CD4-positive, alpha-beta T cell (primary cell): ENCODE measurements at regions not wholly inside any gene's neighbourhood (a gene's known extent, or its start where the extent isn't known, plus 50 kb on each side); places are given as distances from the start of the nearest gene placed in this dataset.

Experiments used
- ATAC-seq: fragments of 200-7000 bp; cut with Tn5 transposase; one replicate; pipeline ENCODE4 v1.10.0; 2022; ENCODE audit warnings: mild to moderate bottlenecking; ENCODE audit not compliant: poor library complexity
- CTCF ChIA-PET: fragments of 350-600 bp; sonication (Branson Sonifier 250); formaldehyde crosslinking; loops from one replicate; lab custom pipeline; 2021; ENCODE audit warnings: antibody characterized with exemption, inconsistent platforms; lab: Charles Lee
- POLR2A ChIA-PET: fragments of 350-600 bp; sonication (Branson Sonifier 250); formaldehyde crosslinking; loops from one replicate; lab custom pipeline; 2021; ENCODE audit warnings: antibody characterized with exemption, inconsistent platforms; lab: Charles Lee
- DNase-seq, 14 experiments: peaks; one replicate each; pipeline ENCODE4 v3.0.0-alpha.2; 2013 to 2020; ENCODE audit warnings: mixed read lengths in 2 of 14
- H3K27ac ChIP-seq, 2 donors: one replicate each; pipeline versions ENCODE4 v1.5.1 to v1.7.0; 2013; ENCODE audit warnings: low read length in 2 of 2, low read depth in 1 of 2, mild to moderate bottlenecking in 1 of 2
- H3K27me3 ChIP-seq, 2 experiments: 1 replicate in 1 of 2; 2 replicates in 1 of 2; pipeline versions ENCODE4 v1.6.1 to v1.7.0; 2013; ENCODE audit warnings: low read length in 2 of 2, control low read depth in 1 of 2, mild to moderate bottlenecking in 1 of 2, moderate library complexity in 1 of 2; ENCODE audit not compliant: insufficient read depth in 2 of 2, control insufficient read depth in 1 of 2
- H3K36me3 ChIP-seq: one replicate; pipeline ENCODE4 v1.6.1; 2013; ENCODE audit warnings: low read length, control low read depth; ENCODE audit not compliant: insufficient read depth
- H3K4me1 ChIP-seq: one replicate; pipeline ENCODE4 v1.6.1; 2013; ENCODE audit warnings: low read length, control low read depth; ENCODE audit not compliant: insufficient read depth
- H3K4me3 ChIP-seq: one replicate; pipeline ENCODE4 v1.5.1; 2013; ENCODE audit warnings: mild to moderate bottlenecking, low read length, moderate library complexity
- H3K9me3 ChIP-seq, 2 experiments: 1 replicate in 1 of 2; 2 replicates in 1 of 2; pipeline versions ENCODE4 v1.6.1 to v1.7.0; 2013; ENCODE audit warnings: low read length in 2 of 2, mild to moderate bottlenecking in 2 of 2, control low read depth in 1 of 2, moderate library complexity in 1 of 2; ENCODE audit not compliant: control insufficient read depth in 1 of 2, insufficient read depth in 1 of 2
- H3K27ac Mint-ChIP-seq: one replicate; pipeline ENCODE4 v1.8.0; 2020; ENCODE audit warnings: mixed read lengths
- H3K27me3 Mint-ChIP-seq: one replicate; pipeline ENCODE4 v1.8.0; 2021; ENCODE audit warnings: mixed read lengths
- H3K36me3 Mint-ChIP-seq: one replicate; pipeline ENCODE4 v1.8.0; 2021; ENCODE audit warnings: low read depth, mixed read lengths
- H3K4me1 Mint-ChIP-seq: one replicate; pipeline ENCODE4 v1.8.0; 2021; ENCODE audit warnings: low read depth, mixed read lengths
- H3K4me3 Mint-ChIP-seq: one replicate; pipeline ENCODE4 v1.8.0; 2020; ENCODE audit warnings: mild to moderate bottlenecking, mixed read lengths
- H3K9me3 Mint-ChIP-seq: one replicate; pipeline ENCODE4 v1.8.0; 2020; ENCODE audit warnings: mixed read lengths
- CTCF ChIP-seq: fragments of 200-600 bp; IDR thresholded peaks from one replicate; pipeline ENCODE4 v1.8.0; 2022; ENCODE audit warnings: antibody characterized with exemption, mild to moderate bottlenecking
- intact Hi-C, 2 experiments: fragments of 100-400 bp; cut with DNase I in 1 of 2; cut with micrococcal nuclease in 1 of 2; formaldehyde crosslinking; loops; one replicate each; pipeline versions ENCODE4 v1.15.1 to v1.9.0; 2023 to 2025; cut with DNase I, micrococcal nuclease

GRCh38 chrX:98412058-98412457 lies 1528.3 kb downstream of the RPA4 start:
- Mint-ChIP-seq H3K4me3 (no peak overlapping the region), H3K36me3 (no peaks in the 10 kb centered on the region), H3K4me1 (no peaks in the 10 kb centered on the region), H3K9me3 (no peaks in the 10 kb centered on the region), H3K27me3 (no peaks in the 10 kb centered on the region), H3K27ac (no peak overlapping the region)
- CTCF ChIA-PET = no interaction called here
- POLR2A ChIA-PET = no interaction called here
- H3K4me1 ChIP-seq = no peaks in the 10 kb centered on the region
- H3K4me3 ChIP-seq = no peak overlapping the region
- no peak overlapping the region for H3K27ac ChIP-seq
- H3K36me3 ChIP-seq = no peaks in the 10 kb centered on the region
- no peaks in the 10 kb centered on the region for H3K9me3 ChIP-seq
- intact Hi-C loops = no loop called here
- DNase-seq (no peak), ATAC-seq (no peak)
- no peak for TF ChIP-seq CTCF
- no peaks in the 10 kb centered on the region for H3K27me3 ChIP-seq

- no peak for TF ChIP-seq CTCF
- ATAC-seq = no peak
- DNase-seq = no peak
- ChIA-PET POLR2A (no interaction called here), CTCF (no interaction called here)
- Mint-ChIP-seq H3K4me3 (no peak overlapping the region), H3K36me3 (no peaks in the 10 kb centered on the region), H3K27ac (no peak overlapping the region), H3K27me3 (no peaks in the 10 kb centered on the region), H3K4me1 (no peaks in the 10 kb centered on the region), H3K9me3 (peaks cover 6% of the 10 kb centered on the region)
- H3K36me3 ChIP-seq = no peaks in the 10 kb centered on the region
- no peaks in the 10 kb centered on the region for H3K27me3 ChIP-seq
- H3K4me1 ChIP-seq = no peaks in the 10 kb centered on the region
- intact Hi-C loops = no loop called here
- no peak overlapping the region for H3K27ac ChIP-seq
- no peak overlapping the region for H3K4me3 ChIP-seq
- H3K9me3 ChIP-seq = no peaks in the 10 kb centered on the region
Observed at GRCh38 chrX:98422536-98422935, 1538.8 kb downstream of the RPA4 start.

- Histone ChIP-seq H3K36me3 (no peaks in the 10 kb centered on the region), H3K9me3 (no peaks in the 10 kb centered on the region), H3K4me1 (no peaks in the 10 kb centered on the region), H3K27ac (no peak overlapping the region), H3K4me3 (no peak overlapping the region), H3K27me3 (no peaks in the 10 kb centered on the region)
- DNase-seq (no peak), ATAC-seq (no peak)
- no peaks in the 10 kb centered on the region for H3K36me3 Mint-ChIP-seq
- no peaks in the 10 kb centered on the region for H3K4me1 Mint-ChIP-seq
- intact Hi-C loops = no loop called here
- H3K4me3 Mint-ChIP-seq = no peak overlapping the region
- no peak overlapping the region for H3K27ac Mint-ChIP-seq
- POLR2A ChIA-PET = interaction anchor here (0.6 kb wide), 1 partner anchor 613 kb away, joined by 3 read pairs; no protein-coding TSS in a partner anchor
- CTCF ChIA-PET = no interaction called here
- H3K27me3 Mint-ChIP-seq = no peaks in the 10 kb centered on the region
- H3K9me3 Mint-ChIP-seq = no peaks in the 10 kb centered on the region
- TF ChIP-seq CTCF = no peak
Observed at GRCh38 chrX:98432413-98432812, 1548.7 kb downstream of the RPA4 start.
